GM23338 (cell line): ENCODE measurements at regions not wholly inside any gene's neighbourhood (a gene's known extent, or its start where the extent isn't known, plus 50 kb on each side); places are given as distances from the start of the nearest gene placed in this dataset.

Source experiments
- ATAC-seq: fragments of 200-7000 bp; cut with Tn5 transposase; 3 replicates; pipeline ENCODE4 v1.9.1; 2020
- DNase-seq: peaks from one replicate; pipeline ENCODE4 v3.0.0-alpha.2; 2015; ENCODE audit warnings: low spot score
- H2AFZ ChIP-seq: fragments of 200-600 bp; sonication (generic); 2 replicates; pipeline ENCODE4 v1.8.0; 2016; ENCODE audit warnings: antibody characterized with exemption, mild to moderate bottlenecking, moderate library complexity
- H3F3A ChIP-seq: fragments of 200-600 bp; sonication (generic); replicated peaks from 2 replicates; pipeline ENCODE4 v1.8.0; 2017; ENCODE audit warnings: antibody characterized with exemption, mixed run types, low read depth
- H3K27ac ChIP-seq: fragments of 200-600 bp; sonication (generic); 2 replicates; pipeline ENCODE4 v1.6.1; 2016; ENCODE audit warnings: low read depth
- H3K27me3 ChIP-seq: fragments of 200-600 bp; sonication (generic); 2 replicates; pipeline ENCODE4 v1.8.0; 2016; ENCODE audit warnings: mild to moderate bottlenecking, mixed run types, moderate library complexity; ENCODE audit not compliant: insufficient read depth
- H3K36me3 ChIP-seq: fragments of 200-600 bp; sonication (generic); 2 replicates; pipeline ENCODE4 v1.8.0; 2016; ENCODE audit warnings: mild to moderate bottlenecking; ENCODE audit not compliant: insufficient read depth
- H3K4me1 ChIP-seq: fragments of 200-600 bp; sonication (generic); 2 replicates; pipeline ENCODE4 v1.8.0; 2016; ENCODE audit warnings: mild to moderate bottlenecking, moderate library complexity; ENCODE audit not compliant: insufficient read depth
- H3K4me2 ChIP-seq: fragments of 200-600 bp; sonication (generic); 2 replicates; pipeline ENCODE4 v1.7.1; 2017; ENCODE audit warnings: mixed run types
- H3K4me3 ChIP-seq: fragments of 200-600 bp; sonication (generic); 2 replicates; pipeline ENCODE4 v1.6.1; 2016; ENCODE audit warnings: mixed run types
- H3K79me2 ChIP-seq: fragments of 200-600 bp; sonication (generic); replicated peaks from 2 replicates; pipeline ENCODE4 v1.8.0; 2017; ENCODE audit warnings: mild to moderate bottlenecking; ENCODE audit not compliant: insufficient read depth
- H3K9me2 ChIP-seq: fragments of 200-600 bp; sonication (generic); 2 replicates; pipeline ENCODE4 v1.8.0; 2017; ENCODE audit not compliant: insufficient read depth
- H4K20me1 ChIP-seq: fragments of 200-600 bp; sonication (generic); replicated peaks from 2 replicates; pipeline ENCODE4 v1.8.0; 2017; ENCODE audit warnings: mild to moderate bottlenecking; ENCODE audit not compliant: insufficient read depth
- H3K27ac Mint-ChIP-seq: 2 replicates; pipeline ENCODE4 v1.8.0; 2020; ENCODE audit warnings: inconsistent platforms, mild to moderate bottlenecking, moderate library complexity, mixed read lengths
- H3K27me3 Mint-ChIP-seq: 3 replicates; pipeline ENCODE4 v1.8.0; 2022; ENCODE audit warnings: low read depth, mild to moderate bottlenecking, moderate library complexity, mixed read lengths, inconsistent platforms; ENCODE audit not compliant: insufficient read depth, poor library complexity
- H3K36me3 Mint-ChIP-seq: 3 replicates; pipeline ENCODE4 v1.8.0; 2021; ENCODE audit warnings: low read depth, mild to moderate bottlenecking, inconsistent platforms, moderate library complexity, mixed read lengths
- H3K4me1 Mint-ChIP-seq: 3 replicates; pipeline ENCODE4 v1.8.0; 2020; ENCODE audit warnings: mild to moderate bottlenecking, inconsistent platforms, mixed read lengths
- H3K4me3 Mint-ChIP-seq: 3 replicates; pipeline ENCODE4 v1.8.0; 2021; ENCODE audit warnings: moderate library complexity, mild to moderate bottlenecking, inconsistent platforms, mixed read lengths
- H3K9me3 Mint-ChIP-seq: 3 replicates; pipeline ENCODE4 v1.8.0; 2020; ENCODE audit warnings: moderate library complexity, mild to moderate bottlenecking, inconsistent platforms, mixed read lengths
- CREB1 ChIP-seq: fragments of 250-450 bp; sonication (Bioruptor Pico); IDR thresholded peaks from 2 replicates; pipeline ENCODE4 v1.5.0; 2020; ENCODE audit warnings: low read depth, mild to moderate bottlenecking, moderate library complexity
- CTCF ChIP-seq, 2 experiments: fragments of 200-600 bp in 1 of 2; sonication (generic) in 1 of 2; conservative IDR thresholded peaks; 2 replicates each; pipeline versions ENCODE4 v1.5.1 to v1.6.1; 2016 to 2017; ENCODE audit warnings: antibody characterized with exemption in 2 of 2, low read depth in 2 of 2, mild to moderate bottlenecking in 2 of 2, moderate library complexity in 1 of 2
- ETS1 ChIP-seq: IDR thresholded peaks from 2 replicates; pipeline ENCODE4 v1.6.1; 2016; ENCODE audit warnings: antibody characterized with exemption
- EZH2 ChIP-seq: fragments of 200-600 bp; sonication (generic); IDR thresholded peaks from one replicate; pipeline ENCODE4 v1.8.0; 2017; ENCODE audit warnings: antibody characterized with exemption, mild to moderate bottlenecking, low read depth; ENCODE audit not compliant: unreplicated experiment
- EZH2phosphoT487 ChIP-seq: fragments of 200-600 bp; sonication (generic); IDR thresholded peaks from one replicate; pipeline ENCODE4 v1.8.1; 2018; ENCODE audit warnings: antibody characterized with exemption; ENCODE audit not compliant: unreplicated experiment
- JUNB ChIP-seq: IDR thresholded peaks from one replicate; pipeline ENCODE4 v1.6.1; 2016; ENCODE audit warnings: antibody characterized with exemption; ENCODE audit not compliant: unreplicated experiment
- NANOG ChIP-seq: IDR thresholded peaks from 2 replicates; pipeline ENCODE4 v1.6.1; 2016; ENCODE audit warnings: antibody characterized with exemption, borderline replicate concordance
- POLR2AphosphoS5 ChIP-seq: IDR thresholded peaks from 2 replicates; pipeline ENCODE4 v1.6.1; 2016; ENCODE audit warnings: antibody characterized with exemption, low read depth
- REST ChIP-seq: IDR thresholded peaks from one replicate; pipeline ENCODE4 v1.6.1; 2018; ENCODE audit warnings: antibody characterized with exemption; ENCODE audit not compliant: unreplicated experiment
- STAT1 ChIP-seq: IDR thresholded peaks from one replicate; pipeline ENCODE4 v1.6.1; 2016; ENCODE audit warnings: antibody characterized with exemption; ENCODE audit not compliant: unreplicated experiment
- ZNF114 ChIP-seq: fragments of 250-450 bp; sonication (Bioruptor Pico); IDR thresholded peaks from 2 replicates; pipeline ENCODE4 v1.5.0; 2020; ENCODE audit warnings: mild to moderate bottlenecking, moderate library complexity
- ZNF331 ChIP-seq: fragments of 250-450 bp; sonication (Bioruptor Pico); IDR thresholded peaks from 2 replicates; pipeline ENCODE4 v1.5.0; 2020; ENCODE audit warnings: low read depth, mild to moderate bottlenecking, moderate library complexity
- ZNF462 ChIP-seq: fragments of 250-450 bp; sonication (Bioruptor Pico); IDR thresholded peaks from 2 replicates; pipeline ENCODE4 v1.5.0; 2020; ENCODE audit warnings: mild to moderate bottlenecking, moderate library complexity

GRCh38 chr14:46482200-46482599 lies 169.4 kb downstream of the RPL10L start:
- no peak overlapping the region for H2AFZ ChIP-seq

More at GRCh38 chr14:46482200-46482599, 169.4 kb downstream of the RPL10L start:
- Histone ChIP-seq H3K79me2 (no peaks in the 10 kb centered on the region), H3F3A (no peaks in the 10 kb centered on the region), H3K36me3 (no peaks in the 10 kb centered on the region), H3K4me1 (no peaks in the 10 kb centered on the region), H3K4me3 (no peak overlapping the region), H3K9me2 (no peaks in the 10 kb centered on the region), H4K20me1 (no peaks in the 10 kb centered on the region), H3K27me3 (no peaks in the 10 kb centered on the region), H3K4me2 (no peak overlapping the region), H3K27ac (no peak overlapping the region)
- no peak overlapping the region for H3K4me3 Mint-ChIP-seq
- H3K36me3 Mint-ChIP-seq, result 0 out of 3 replicates have a peak, but pooled peaks cover 3% of the 10 kb centered on the region
- H3K27me3 Mint-ChIP-seq, result no peaks in the 10 kb centered on the region
- H3K27ac Mint-ChIP-seq, result no peak overlapping the region
- no peaks in the 10 kb centered on the region for H3K4me1 Mint-ChIP-seq
- no peak for TF ChIP-seq ZNF462
- TF ChIP-seq ZNF114 (CRISPR knock-in tag), result no peak
- no peak for TF ChIP-seq POLR2AphosphoS5
- no peak for TF ChIP-seq EZH2
- no peak for TF ChIP-seq STAT1
- no peak for TF ChIP-seq JUNB
- no peak for TF ChIP-seq EZH2phosphoT487
- no peak for TF ChIP-seq ETS1
- no peak for TF ChIP-seq ZNF331 (CRISPR knock-in tag)
- no peak for TF ChIP-seq CTCF (conservative IDR thresholded peaks at IDR 0.05; ENCODE audit: low read depth in 2 of 2)
- no peak for TF ChIP-seq CREB1 (CRISPR knock-in tag)
- TF ChIP-seq REST, result no peak
- TF ChIP-seq NANOG, result no peak
- ATAC-seq (no peak), DNase-seq (no peak)
- peaks cover 5% of the 10 kb centered on the region; the same call in 2 of the 3 replicates for H3K9me3 Mint-ChIP-seq
